Neural cell (in vitro differentiated cells): ENCODE measurements at regions not wholly inside any gene's neighbourhood (a gene's known extent, or its start where the extent isn't known, plus 50 kb on each side); places are given as distances from the start of the nearest gene placed in this dataset.

ENCODE experiments used
- H2AFZ ChIP-seq: fragments of 200-600, 300-800 bp; sonication (generic), shearing (Covaris generic); 2 replicates; pipeline ENCODE4 v1.6.0; 2014; ENCODE audit warnings: low read depth, mild to moderate bottlenecking, antibody characterized with exemption, low read length, moderate library complexity
- H3F3A ChIP-seq: fragments of 200-600 bp; shearing (Covaris generic); 2 replicates; pipeline ENCODE4 v1.6.1; 2016; ENCODE audit warnings: mild to moderate bottlenecking, moderate library complexity, mixed read lengths, antibody characterized with exemption, low read length; ENCODE audit not compliant: insufficient read depth, poor library complexity, severe bottlenecking
- H3K27ac ChIP-seq: fragments of 200-600, 300-800 bp; sonication (generic), shearing (Covaris generic); 2 replicates; pipeline ENCODE4 v1.5.1; 2014; ENCODE audit warnings: mild to moderate bottlenecking, low read length, moderate library complexity
- H3K27me3 ChIP-seq: fragments of 300-800, 200-600 bp; sonication (generic), shearing (Covaris generic); 2 replicates; pipeline ENCODE4 v1.6.0; 2014; ENCODE audit warnings: mild to moderate bottlenecking, low read depth, low read length, moderate library complexity; ENCODE audit not compliant: insufficient read depth
- H3K36me3 ChIP-seq: fragments of 300-800, 200-600 bp; sonication (generic), shearing (Covaris generic); 2 replicates; pipeline ENCODE4 v1.5.1; 2014; ENCODE audit warnings: mild to moderate bottlenecking, antibody characterized with exemption, low read length, moderate library complexity; ENCODE audit not compliant: insufficient read depth
- H3K4me2 ChIP-seq: fragments of 300-800, 200-600 bp; sonication (generic), shearing (Covaris generic); 2 replicates; pipeline ENCODE4 v1.6.0; 2014; ENCODE audit warnings: mild to moderate bottlenecking, low read length
- H3K4me3 ChIP-seq: fragments of 300-800, 200-600 bp; sonication (generic), shearing (Covaris generic); 2 replicates; pipeline ENCODE4 v1.5.1; 2014; ENCODE audit warnings: mild to moderate bottlenecking, low read length, moderate library complexity
- H3K79me2 ChIP-seq: fragments of 200-600 bp; shearing (Covaris generic); replicated peaks from 2 replicates; pipeline ENCODE4 v1.6.0; 2014; ENCODE audit warnings: mild to moderate bottlenecking, low read length, moderate library complexity; ENCODE audit not compliant: insufficient read depth
- H3K9ac ChIP-seq: fragments of 300-800, 200-600 bp; sonication (generic), shearing (Covaris generic); 2 replicates; pipeline ENCODE4 v1.6.1; 2016; ENCODE audit warnings: mild to moderate bottlenecking, low read length, mixed read lengths
- H3K9me2 ChIP-seq: fragments of 200-600 bp; shearing (Covaris generic); 2 replicates; pipeline ENCODE4 v1.6.1; 2016; ENCODE audit warnings: mild to moderate bottlenecking, low read length, mixed read lengths; ENCODE audit not compliant: insufficient read depth
- H3K9me3 ChIP-seq: fragments of 200-600, 300-800 bp; sonication (generic), shearing (Covaris generic); 2 replicates; pipeline ENCODE4 v1.6.1; 2016; ENCODE audit warnings: mild to moderate bottlenecking, mixed run types, low read length, moderate library complexity, mixed read lengths
- H4K20me1 ChIP-seq: fragments of 200-600 bp; shearing (Covaris generic); 2 replicates; pipeline ENCODE4 v1.6.1; 2016; ENCODE audit warnings: mild to moderate bottlenecking, mixed run types; ENCODE audit not compliant: insufficient read depth
- CTCF ChIP-seq: fragments of 450-650 bp; IDR thresholded peaks from 2 replicates; pipeline ENCODE4 v1.5.1; 2014; ENCODE audit warnings: antibody characterized with exemption, mild to moderate bottlenecking, moderate library complexity; ENCODE audit not compliant: poor library complexity, severe bottlenecking
- EP300 ChIP-seq: fragments of 450-650 bp; conservative IDR thresholded peaks from 2 replicates; pipeline ENCODE4 v1.6.1; 2014; ENCODE audit warnings: antibody characterized with exemption, mild to moderate bottlenecking, moderate library complexity; ENCODE audit not compliant: poor library complexity, severe bottlenecking
- EZH2 ChIP-seq: fragments of 200-600, 300-800 bp; shearing (Covaris generic), sonication (generic); IDR thresholded peaks from 2 replicates; pipeline ENCODE4 v1.6.1; 2014; ENCODE audit warnings: antibody characterized with exemption, low read length, borderline replicate concordance, mild to moderate bottlenecking; ENCODE audit not compliant: insufficient read depth, poor library complexity, severe bottlenecking
- MXI1 ChIP-seq: fragments of 450-650 bp; conservative IDR thresholded peaks from 2 replicates; pipeline ENCODE4 v1.6.1; 2014; ENCODE audit warnings: antibody characterized with exemption, mild to moderate bottlenecking; ENCODE audit not compliant: poor library complexity, severe bottlenecking
- POLR2AphosphoS5 ChIP-seq: IDR thresholded peaks from 2 replicates; pipeline ENCODE4 v1.6.1; 2012
- RAD21 ChIP-seq: fragments of 450-650 bp; conservative IDR thresholded peaks from 2 replicates; pipeline ENCODE4 v1.6.1; 2014; ENCODE audit warnings: antibody characterized with exemption, mild to moderate bottlenecking, moderate library complexity
- REST ChIP-seq: IDR thresholded peaks from 2 replicates; pipeline ENCODE4 v1.6.1; 2012; ENCODE audit warnings: borderline replicate concordance
- SMC3 ChIP-seq: fragments of 450-650 bp; conservative IDR thresholded peaks from 2 replicates; pipeline ENCODE4 v1.6.1; 2014; ENCODE audit warnings: antibody characterized with exemption, mild to moderate bottlenecking, moderate library complexity; ENCODE audit not compliant: poor library complexity
- TAF1 ChIP-seq: IDR thresholded peaks from 2 replicates; pipeline ENCODE4 v1.6.1; 2012; ENCODE audit warnings: low read depth

GRCh38 chr3:107085261-107085660 is 292.0 kb upstream of the CCDC54 start:
- Histone ChIP-seq H3K9me3 (no peaks in the 10 kb centered on the region), H3F3A (no peaks in the 10 kb centered on the region), H3K79me2 (no peaks in the 10 kb centered on the region), H3K27me3 (no peaks in the 10 kb centered on the region), H3K36me3 (no peaks in the 10 kb centered on the region), H3K9ac (no peak overlapping the region), H2AFZ (no peak overlapping the region), H3K27ac (no peak overlapping the region), H3K4me3 (no peak overlapping the region), H4K20me1 (no peaks in the 10 kb centered on the region), H3K9me2 (no peaks in the 10 kb centered on the region), H3K4me2 (no peak overlapping the region)
- TF ChIP-seq CTCF = no peak
- TF ChIP-seq POLR2AphosphoS5 = no peak
- no peak for TF ChIP-seq EP300
- no peak for TF ChIP-seq MXI1
- no peak for TF ChIP-seq EZH2
- no peak for TF ChIP-seq RAD21
- no peak for TF ChIP-seq TAF1
- TF ChIP-seq SMC3 = no peak
- no peak for TF ChIP-seq REST

GRCh38 chr3:107092121-107092520 is 285.1 kb upstream of the CCDC54 start:
- no peaks in the 10 kb centered on the region for H3K9me3 ChIP-seq
- H3K79me2 ChIP-seq = no peaks in the 10 kb centered on the region
- H3K9ac ChIP-seq = no peak overlapping the region
- H3K9me2 ChIP-seq = no peaks in the 10 kb centered on the region
- H3K27ac ChIP-seq = no peak overlapping the region
- H3K4me3 ChIP-seq = no peak overlapping the region
- H3K4me2 ChIP-seq = no peak overlapping the region
- H4K20me1 ChIP-seq = no peaks in the 10 kb centered on the region
- no peaks in the 10 kb centered on the region for H3K27me3 ChIP-seq
- no peaks in the 10 kb centered on the region for H3K36me3 ChIP-seq
- no peak for TF ChIP-seq TAF1
- TF ChIP-seq REST = no peak
- no peak for TF ChIP-seq SMC3
- TF ChIP-seq POLR2AphosphoS5 = no peak
- no peak for TF ChIP-seq EZH2
- TF ChIP-seq RAD21 = no peak
- no peak for TF ChIP-seq EP300
- no peak for TF ChIP-seq CTCF
- no peak for TF ChIP-seq MXI1
- no peaks in the 10 kb centered on the region for H3F3A ChIP-seq
- no peak overlapping the region for H2AFZ ChIP-seq
